HG03060 (cell line): ENCODE measurements at regions not wholly inside any gene's neighbourhood (a gene's known extent, or its start where the extent isn't known, plus 50 kb on each side); places are given as distances from the start of the nearest gene placed in this dataset.
"Not testable (repeated sequence)": the region's sequence is repeated elsewhere in the genome, so short reads cannot be mapped to it uniquely, and the experiment has no call there.

Experiments
- ATAC-seq: cut with Tn5 transposase; IDR thresholded peaks from one replicate; pipeline ENCODE4 v1.9.1; 2021; ENCODE audit warnings: low read depth, moderate number of reproducible peaks; ENCODE audit not compliant: unreplicated experiment

- no peak for ATAC-seq
Observed at GRCh38 chr9:15047028-15047551, 136.9 kb upstream of the FREM1 start.

DNA sequence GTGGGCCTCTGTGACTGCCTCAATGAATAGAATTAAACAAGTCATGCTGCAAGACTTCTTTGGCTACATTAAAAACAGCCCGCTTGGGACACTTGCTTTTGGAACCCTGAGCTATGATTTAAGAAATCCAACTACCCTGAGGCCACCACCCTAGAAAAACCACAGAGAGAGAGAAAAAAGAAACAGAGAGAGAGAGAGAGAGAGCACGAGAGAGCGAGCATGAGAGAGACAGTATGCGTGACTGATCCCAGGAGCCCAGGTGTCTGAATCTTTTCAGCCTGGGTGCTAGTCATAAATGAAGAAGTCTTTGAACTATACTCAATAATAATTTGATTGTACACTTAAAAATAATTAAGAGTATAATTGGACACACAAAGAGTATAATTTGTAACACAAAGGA lies 123.1 kb upstream of the FREM1 start:
- no peak for ATAC-seq

- ATAC-seq = no peak
Observed at GRCh38 chr9:15032860-15033259, 122.6 kb upstream of the FREM1 start.

DNA sequence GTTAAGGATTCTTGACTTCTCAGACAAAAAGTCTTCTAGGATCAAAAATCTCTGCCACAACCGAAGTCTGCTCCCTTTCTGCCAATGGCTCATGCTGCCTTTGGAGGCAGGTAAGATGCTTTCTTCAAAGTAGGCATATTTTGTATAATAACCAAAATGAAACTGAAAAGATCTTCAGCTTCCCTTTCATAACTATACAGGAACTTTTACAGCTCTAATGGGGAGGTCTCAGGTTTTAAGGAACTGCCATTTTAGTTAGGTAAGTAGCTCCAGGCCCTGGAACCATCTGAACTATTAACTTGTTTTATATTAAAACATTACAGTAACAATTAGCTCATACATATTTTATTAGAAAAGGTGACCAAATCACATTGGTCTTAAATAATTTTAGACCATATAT lies 110.9 kb upstream of the FREM1 start:
- no peak for ATAC-seq

DNA sequence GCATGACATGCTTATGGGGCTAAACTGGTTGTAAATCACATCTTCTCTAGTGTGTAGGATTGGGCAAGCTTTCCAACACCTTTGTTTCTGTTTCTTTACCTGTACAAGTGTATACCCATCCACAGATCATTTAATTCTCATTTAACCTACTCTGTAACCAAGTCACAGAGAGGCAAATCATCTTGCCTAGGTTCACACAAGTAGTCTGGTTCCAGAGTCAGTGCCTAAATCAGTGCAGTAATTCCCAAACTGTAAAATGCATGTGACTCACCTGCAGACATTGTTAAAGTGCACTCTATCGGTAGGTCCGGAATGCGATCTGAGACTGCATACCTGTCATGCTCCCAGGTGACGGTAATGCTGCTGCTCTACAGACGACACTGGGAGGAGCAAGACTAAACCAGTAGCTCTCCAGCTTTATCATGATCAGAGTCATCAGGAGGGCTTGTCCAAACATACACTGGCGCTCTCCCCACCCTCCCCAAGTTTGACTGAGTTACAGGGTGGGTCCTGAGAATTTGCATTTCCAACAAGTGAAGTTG lies 107.9 kb upstream of the FREM1 start:
- ATAC-seq = no peak

DNA sequence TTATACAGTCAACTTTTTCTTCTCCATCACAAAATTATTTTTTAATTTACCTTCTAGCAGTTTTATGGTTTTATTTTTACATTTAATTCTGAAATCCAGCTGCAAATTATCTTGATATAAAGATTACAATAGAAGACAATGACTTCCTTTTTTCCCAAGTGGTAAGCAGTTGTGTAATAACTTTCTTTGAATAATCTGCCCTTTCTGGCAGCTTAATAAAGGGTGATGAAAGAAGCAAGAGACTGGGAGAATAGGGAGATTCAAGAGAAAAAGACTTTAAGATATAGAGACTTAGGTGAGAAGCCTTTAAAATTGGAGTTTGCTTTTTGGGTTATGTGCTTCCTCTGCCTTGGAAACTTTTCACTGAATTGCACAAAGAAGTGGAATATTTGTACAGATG lies 100.4 kb upstream of the FREM1 start:
- no peak for ATAC-seq

DNA sequence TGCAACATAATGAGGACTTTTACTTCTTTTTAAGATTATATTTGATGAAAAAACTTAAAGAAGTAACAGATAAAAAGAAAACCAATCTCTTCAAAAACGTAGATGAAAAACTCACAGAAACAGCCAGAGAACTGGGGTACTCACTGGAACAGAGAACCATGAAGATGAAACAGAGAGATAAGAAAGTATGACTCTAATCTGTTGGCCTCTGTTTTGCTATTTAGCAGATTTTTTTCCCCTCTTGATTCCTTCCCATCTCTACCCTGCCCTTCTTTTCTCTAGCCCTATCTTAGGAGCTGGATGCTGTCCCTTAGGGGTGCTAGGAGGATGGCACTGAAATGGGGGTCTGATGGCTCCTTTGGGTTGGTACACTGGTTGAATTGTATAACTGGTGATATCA lies 97.5 kb upstream of the FREM1 start:
- no peak for ATAC-seq

- no peak for ATAC-seq
Observed at GRCh38 chr9:14994738-14995137, 84.5 kb upstream of the FREM1 start.

GRCh38 chr9:14993901-14994554 lies 83.8 kb upstream of the FREM1 start:
- ATAC-seq = no peak

DNA sequence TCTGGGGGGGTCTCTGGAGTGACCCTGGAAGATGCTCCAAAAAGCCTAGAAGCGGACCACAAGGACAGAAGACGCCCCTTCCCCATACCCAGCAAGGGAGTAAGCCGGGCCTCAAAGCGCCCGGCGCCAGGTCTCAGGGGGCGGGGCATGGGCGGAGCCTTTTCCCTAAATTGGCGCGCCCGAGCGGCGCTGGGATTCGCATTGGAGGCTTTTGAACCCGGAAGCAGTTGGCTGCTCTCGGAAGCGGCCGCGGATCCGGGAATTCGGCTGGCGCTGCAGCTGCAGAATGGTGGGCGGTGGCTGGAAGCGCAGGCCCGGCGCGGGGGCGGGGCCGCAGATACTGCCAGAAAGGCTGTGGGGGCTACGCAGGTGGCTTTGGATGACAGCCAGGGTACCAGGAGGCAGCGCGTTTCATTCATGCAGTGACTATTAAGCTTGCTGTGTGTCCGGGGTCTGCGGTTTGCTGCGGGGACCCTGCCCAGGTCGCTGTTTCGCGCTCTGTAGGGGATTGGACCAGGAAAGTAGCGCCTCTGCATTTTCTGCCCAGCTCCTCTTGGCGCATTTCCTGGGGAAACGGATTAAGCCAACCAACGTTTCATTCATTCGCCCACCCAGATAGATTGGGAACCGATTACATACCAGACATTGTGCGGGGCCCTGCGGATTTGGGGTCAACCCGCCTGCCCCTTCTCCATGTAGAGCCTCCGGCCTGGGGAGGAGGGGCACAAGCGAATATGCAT lies 83.0 kb upstream of the FREM1 start:
- no peak for ATAC-seq

DNA sequence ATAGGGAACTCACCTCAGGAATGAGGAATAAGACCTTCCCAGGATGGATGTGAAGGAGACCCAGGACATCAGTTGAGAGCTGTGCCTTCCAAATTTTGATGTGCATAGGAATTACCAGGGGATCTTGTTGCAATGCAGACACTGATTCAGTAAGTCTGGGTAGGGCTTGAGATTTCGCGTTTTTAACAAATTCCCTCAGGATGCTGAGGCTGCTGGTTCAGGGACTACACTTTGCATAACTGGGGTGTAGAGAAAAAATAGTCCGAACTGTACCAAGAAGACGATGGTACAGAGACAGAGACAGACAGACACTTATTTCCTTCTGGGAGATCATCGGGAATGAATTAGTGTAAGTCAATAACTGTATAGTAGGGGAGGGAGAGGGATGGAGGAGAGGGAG lies 82.3 kb upstream of the FREM1 start:
- ATAC-seq = no peak

- ATAC-seq = no peak
Observed at GRCh38 chr9:14992081-14992480, 81.9 kb upstream of the FREM1 start.

GRCh38 chr9:14990647-14991046 lies 80.4 kb upstream of the FREM1 start:
- ATAC-seq = not testable (repeated sequence)

- no peak for ATAC-seq
Observed at GRCh38 chr9:14989811-14990210, 79.6 kb upstream of the FREM1 start.

DNA sequence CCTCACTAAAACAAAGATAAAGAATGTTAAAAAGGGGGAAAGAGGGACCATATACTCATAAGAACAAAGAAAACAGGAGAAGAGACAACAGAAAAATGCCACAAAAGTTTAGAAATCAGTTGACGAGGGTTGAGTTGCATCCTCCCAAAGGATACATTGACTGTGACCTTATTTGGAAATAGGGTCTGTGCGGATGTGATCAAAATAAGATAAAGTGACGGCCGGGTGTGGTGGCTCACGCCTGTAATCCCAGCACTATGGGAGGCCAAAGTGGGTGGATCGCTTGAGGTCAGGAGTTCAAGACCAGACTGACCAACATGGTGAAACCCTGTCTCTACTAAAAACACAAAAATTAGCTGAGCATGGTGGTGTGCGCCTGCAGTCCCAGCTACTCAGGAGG lies 79.1 kb upstream of the FREM1 start:
- ATAC-seq = not testable (repeated sequence)

DNA sequence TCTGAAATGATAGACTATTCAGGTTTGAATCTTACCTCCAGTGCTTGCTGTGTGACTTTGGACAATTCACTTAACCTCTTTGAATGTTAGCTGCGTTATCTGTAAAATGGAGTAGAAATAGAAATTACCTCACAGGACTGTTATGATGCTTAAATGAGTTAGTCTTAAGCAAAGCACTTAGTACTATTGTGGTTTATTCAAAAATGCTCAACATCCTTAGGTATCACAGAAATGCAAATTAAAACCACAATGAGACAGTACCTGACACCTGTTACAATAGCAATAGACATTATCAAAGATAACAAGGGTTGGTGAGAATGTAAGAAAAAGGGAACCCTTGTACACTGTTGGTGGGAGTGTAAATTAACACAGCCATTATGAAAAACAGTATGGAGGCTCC lies 77.6 kb upstream of the FREM1 start:
- peak; percentile 64 for ATAC-seq

GRCh38 chr9:14985419-14985818 lies 75.2 kb upstream of the FREM1 start:
- ATAC-seq = no peak

DNA sequence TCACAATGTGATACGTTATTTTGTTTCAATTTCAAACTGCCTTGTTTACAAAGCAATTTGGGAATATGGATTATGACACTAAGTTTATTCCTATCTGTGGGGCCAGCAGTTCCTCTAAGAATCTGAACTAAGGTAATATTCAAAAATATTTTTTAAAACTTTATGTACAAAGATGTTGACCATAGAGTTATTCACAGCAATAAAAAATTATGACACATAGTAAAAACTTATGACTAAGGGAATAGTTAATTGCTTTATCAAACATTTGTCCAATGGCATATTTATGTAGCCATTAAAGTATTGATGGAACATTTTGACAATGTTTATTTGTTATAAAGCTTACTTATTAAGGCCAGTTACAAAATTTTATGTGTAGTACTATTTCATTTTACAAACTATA lies 73.4 kb upstream of the FREM1 start:
- no peak for ATAC-seq

DNA sequence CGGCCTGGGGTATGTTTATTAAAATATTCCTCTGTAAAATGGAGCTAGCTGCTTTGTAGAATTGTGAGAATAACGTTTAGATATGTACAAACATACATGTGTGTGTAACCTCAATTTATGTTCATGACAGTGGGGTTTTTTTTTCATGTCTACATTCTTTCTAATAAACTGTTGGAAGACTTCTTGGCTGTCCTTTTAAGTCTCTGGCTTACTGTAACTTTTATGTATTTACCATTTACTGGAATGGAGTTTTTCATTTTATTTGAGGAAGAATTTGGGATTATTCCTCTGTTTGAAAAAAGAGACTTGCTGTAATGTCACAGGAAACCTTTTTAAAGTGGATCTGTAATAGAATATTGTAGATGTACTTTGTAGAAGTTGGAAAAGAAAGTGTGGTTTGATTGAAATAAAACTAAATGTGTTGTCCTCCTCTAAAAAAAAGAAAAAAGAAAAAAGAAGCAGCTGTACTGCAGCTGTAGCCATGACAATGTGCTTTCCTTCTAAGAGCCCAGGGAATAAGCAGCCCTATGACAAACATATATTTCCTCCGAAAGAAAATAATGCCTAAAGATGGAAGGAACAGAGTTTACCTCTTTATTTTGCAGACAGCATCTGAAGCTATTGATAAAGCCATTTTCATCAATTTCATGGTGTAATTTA lies 71.2 kb upstream of the FREM1 start:
- ATAC-seq = no peak

DNA sequence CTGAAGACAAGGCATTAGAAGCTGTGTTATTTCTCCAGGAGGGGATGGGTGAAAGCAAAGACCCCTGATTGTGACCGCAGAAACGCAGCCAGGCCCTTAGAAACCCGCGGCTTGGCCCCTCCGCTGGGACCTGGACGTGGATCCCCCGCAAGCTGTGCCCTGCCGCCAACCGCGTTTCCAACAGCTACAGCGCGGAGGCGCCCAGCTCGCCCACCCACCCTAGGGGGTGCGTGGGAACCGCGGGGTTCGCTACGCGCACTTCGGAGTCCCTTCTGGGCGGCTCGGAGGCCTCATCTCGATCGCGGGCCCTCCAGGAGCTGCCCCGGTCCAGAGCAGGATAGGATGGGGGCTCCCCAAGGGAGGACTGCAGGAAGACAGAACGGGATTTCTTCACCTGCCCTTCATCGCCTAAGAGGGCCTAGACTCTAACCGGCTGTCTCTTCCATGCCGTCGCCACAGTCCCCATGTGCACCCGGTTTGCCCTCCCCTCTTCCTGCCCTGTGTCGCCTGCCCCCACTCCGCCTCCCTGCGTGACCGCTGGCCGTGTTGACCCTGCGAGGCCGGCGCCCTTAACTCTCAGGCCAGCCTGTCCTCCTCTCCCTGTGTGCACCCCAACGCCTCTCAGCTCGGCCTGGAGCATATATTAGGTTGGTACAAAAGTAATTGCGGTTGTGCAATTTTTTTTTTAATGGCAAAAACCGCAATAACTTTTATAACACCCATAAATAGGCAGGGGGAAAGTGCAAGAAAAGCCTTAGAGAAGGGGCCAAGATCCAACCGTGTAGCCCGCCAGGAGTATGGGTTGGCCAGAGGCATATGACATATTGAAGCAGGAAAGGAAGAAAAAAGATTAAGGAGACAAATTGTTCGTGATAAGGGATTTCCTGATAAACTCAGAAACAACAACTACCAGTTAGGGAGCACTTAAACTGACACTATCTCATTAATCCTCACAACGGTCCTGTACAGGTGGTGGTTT lies 68.1 kb upstream of the FREM1 start:
- ATAC-seq = no peak
